ENCODE measurements at regions not wholly inside any gene's neighbourhood (a gene's known extent, or its start where the extent isn't known, plus 50 kb on each side); places are given as distances from the start of the nearest gene placed in this dataset.

- Histone ChIP-seq H3K4me2 (ENCODE audit: insufficient read depth in 1 of 2, low read depth in 2 of 2, low read length in 2 of 2) (no peak overlapping the region), H2BK20ac (ENCODE audit: low read length) (no peak overlapping the region), H3K4ac (replicated peaks; ENCODE audit: insufficient read length, low read depth, low read length) (no peak overlapping the region), H3K23me2 (ENCODE audit: low read depth, low read length) (no peaks in the 10 kb centered on the region), H2AK5ac (ENCODE audit: low read depth, low read length) (no peak overlapping the region), H3K14ac (ENCODE audit: insufficient read length) (no peak overlapping the region), H3K27me3 (replicated peaks in 1 of 4; ENCODE audit: control insufficient read depth in 3 of 4, extremely low read depth in 1 of 4, insufficient read depth in 3 of 4, low read length in 3 of 4) (no peaks in the 10 kb centered on the region), H4K8ac (ENCODE audit: extremely low read depth, insufficient read depth, low read length) (no peak overlapping the region), H3K9ac (replicated peaks in 1 of 4; ENCODE audit: extremely low read depth in 1 of 4, low read depth in 3 of 4, low read length in 3 of 4) (no peak overlapping the region), H2BK120ac (replicated peaks; ENCODE audit: low read depth, low read length) (no peak overlapping the region), H3K36me3 (ENCODE audit: control insufficient read depth in 2 of 4, insufficient read depth in 4 of 4, low read length in 3 of 4) (no peaks in the 10 kb centered on the region), H4K91ac (replicated peaks; ENCODE audit: insufficient read length, low read length) (no peak overlapping the region), H4K5ac (ENCODE audit: insufficient read length, low read depth, low read length) (no peak overlapping the region), H3K79me2 (ENCODE audit: control insufficient read depth in 1 of 2, insufficient read depth in 2 of 2, low read length in 2 of 2) (no peaks in the 10 kb centered on the region), H3K27ac (ENCODE audit: low read depth, low read length) (no peak overlapping the region), H2BK15ac (ENCODE audit: low read length) (no peak overlapping the region), H4K20me1 (replicated peaks in 1 of 2; ENCODE audit: control insufficient read depth in 1 of 2, insufficient read depth in 2 of 2, low read length in 2 of 2) (no peaks in the 10 kb centered on the region), H2BK12ac (ENCODE audit: low read depth, low read length) (no peak overlapping the region), H3K9me3 (ENCODE audit: insufficient read depth in 2 of 2, low read depth in 1 of 2, low read length in 1 of 2) (no peaks in the 10 kb centered on the region), H3K4me3 (ENCODE audit: extremely low read depth in 1 of 4, insufficient read depth in 2 of 4, low read depth in 3 of 4, low read length in 4 of 4) (no peak overlapping the region), H3K23ac (ENCODE audit: insufficient read length) (no peak overlapping the region), H3K18ac (ENCODE audit: extremely low read depth, low read length) (no peak overlapping the region), H2BK5ac (ENCODE audit: low read depth, low read length) (no peak overlapping the region), H3K56ac (replicated peaks; ENCODE audit: insufficient read length, low read depth, low read length) (no peak overlapping the region), H3K4me1 (replicated peaks in 1 of 4; ENCODE audit: control insufficient read depth in 3 of 4, insufficient read depth in 4 of 4, low read length in 3 of 4) (peaks cover 0 to 3% (median 0%) of the 10 kb centered on the region in 4 experiments; a peak in 1 of 7 replicates), H3K79me1 (ENCODE audit: low read depth, low read length) (no peaks in the 10 kb centered on the region), H2AFZ (ENCODE audit: low read length) (no peak overlapping the region)
- 67% methylated on average over 10 of the region's 10 CpGs; no CpG with 5 or more reads in 1 of the 2 experiments for WGBS, 2 experiments (ENCODE audit: extremely low coverage in 1 of 2, insufficient coverage in 1 of 2, insufficient read length in 1 of 2, insufficient replicate concordance in 2 of 2, low coverage in 1 of 2, low lambda C conversion rate in 2 of 2, missing lambda C conversion rate in 1 of 2)
- no peak for FAIRE-seq
- DNase-seq (ENCODE audit: low read depth in 1 of 2, low spot score in 2 of 2): no peak
- ChIA-PET CTCF (ENCODE audit: partially characterized antibody) (no interaction called here), POLR2A (ENCODE audit: partially characterized antibody) (interaction anchor here (0.6 kb wide), 1 partner anchor 457 kb away, joined by 3 read pairs; no protein-coding TSS in a partner anchor)
- TF ChIP-seq SIRT6 (IDR thresholded peaks at IDR 0.05; ENCODE audit: low read length): no peak
- no peak for TF ChIP-seq EZH2 (IDR thresholded peaks at IDR 0.05; ENCODE audit: low read depth, low read length, severe bottlenecking)
- no peak for TF ChIP-seq RAD21 (IDR thresholded peaks at IDR 0.05 in 1 of 2, conservative IDR thresholded peaks at IDR 0.05 in 1 of 2; ENCODE audit: low read depth in 2 of 2, low read length in 2 of 2)
- no peak for TF ChIP-seq SIX5 (IDR thresholded peaks at IDR 0.05; ENCODE audit: low read depth, low read length)
- TF ChIP-seq CBX5 (IDR thresholded peaks at IDR 0.05; ENCODE audit: low read depth, low read length): no peak
- no peak for TF ChIP-seq KDM5A (IDR thresholded peaks at IDR 0.05; ENCODE audit: low read length)
Observed at GRCh38 chr10:21069929-21070700, 173.0 kb upstream of the NEBL start.
